ENCODE measurements at regions not wholly inside any gene's neighbourhood (a gene's known extent, or its start where the extent isn't known, plus 50 kb on each side); places are given as distances from the start of the nearest gene placed in this dataset.

DNA sequence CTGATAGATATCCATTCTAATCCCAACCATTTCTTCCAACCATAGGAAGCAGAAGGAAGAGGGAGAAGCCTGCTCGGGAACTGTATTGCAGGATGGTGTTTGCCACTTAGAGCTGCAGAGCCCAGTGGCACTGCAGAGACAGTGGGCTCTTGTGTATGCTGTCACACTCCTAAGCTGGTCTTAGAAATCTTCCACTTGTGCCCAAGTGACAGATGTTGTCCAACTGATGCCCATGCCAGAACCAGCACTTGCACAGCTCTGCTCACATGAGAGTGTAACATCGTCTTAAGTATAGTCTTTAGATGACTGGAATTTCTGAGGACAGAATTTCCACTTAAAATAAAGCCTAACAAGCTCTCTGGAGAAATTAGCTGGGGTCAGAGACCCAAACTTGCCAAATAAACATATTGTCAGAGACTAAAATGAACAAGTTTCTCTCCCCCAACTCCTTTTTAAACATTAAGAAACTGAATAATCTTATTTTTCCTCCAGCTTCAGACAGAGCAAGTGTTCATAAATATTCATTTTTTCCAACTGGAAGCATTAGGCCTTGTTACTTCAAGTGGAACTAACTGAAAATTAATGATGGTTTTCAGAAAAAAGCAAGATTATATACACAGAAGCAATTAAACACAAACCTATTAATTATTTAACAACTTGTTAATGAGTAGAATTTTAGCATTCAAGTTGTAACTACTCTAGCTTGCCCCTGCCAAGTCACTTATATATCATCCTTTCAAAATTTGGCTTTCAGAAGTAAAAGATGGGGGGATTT, 577.3 kb downstream of the AJAP1 start:
- DNase-seq (ENCODE audit: low spot score): no peak

DNA sequence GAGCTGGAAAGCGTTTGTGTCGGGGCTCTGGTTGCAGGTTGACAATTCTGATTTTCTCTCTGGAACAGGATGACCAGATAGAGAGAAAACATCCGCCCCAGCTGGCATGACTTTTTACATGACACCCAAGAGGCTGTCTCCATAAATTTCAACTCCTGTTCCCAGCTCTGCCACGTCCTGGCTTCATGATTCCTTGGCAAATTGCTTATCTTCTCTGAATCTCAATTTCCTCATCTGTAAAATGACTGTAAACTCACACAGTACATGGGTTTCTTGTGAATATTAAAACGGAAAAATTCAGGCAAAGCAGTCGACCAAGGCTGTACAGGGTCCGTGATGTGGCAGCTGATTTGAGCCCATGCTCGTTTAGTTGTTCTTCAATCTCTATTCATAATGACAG, 572.7 kb downstream of the AJAP1 start:
- DNase-seq (ENCODE audit: low spot score): no peak

- no peak for DNase-seq (ENCODE audit: low spot score)
Measured at GRCh38 chr1:5225707-5226704, 571.6 kb downstream of the AJAP1 start.

GRCh38 chr1:5223206-5223605, 568.8 kb downstream of the AJAP1 start:
- DNase-seq (ENCODE audit: low spot score): no peak

DNA sequence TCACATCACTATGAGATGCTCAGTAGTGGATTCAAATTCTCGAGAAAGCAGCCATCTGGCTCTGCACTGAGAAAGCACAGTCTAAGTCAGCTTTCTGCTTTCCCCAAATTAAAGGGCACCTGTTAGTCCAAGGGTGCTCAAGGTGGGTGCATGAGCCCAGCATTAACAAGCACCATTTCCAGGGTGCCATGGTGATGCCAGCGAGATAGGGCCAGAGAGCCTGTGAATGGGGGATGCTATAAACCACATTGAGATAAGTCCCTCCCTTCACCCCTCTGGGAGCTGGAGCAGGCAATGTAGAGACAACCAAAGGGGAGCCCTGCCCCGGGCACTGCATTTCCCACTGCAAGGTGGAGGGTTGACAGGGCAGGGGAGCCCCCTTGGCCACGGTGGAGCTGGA, 568.2 kb downstream of the AJAP1 start:
- DNase-seq (ENCODE audit: low spot score): no peak

DNA sequence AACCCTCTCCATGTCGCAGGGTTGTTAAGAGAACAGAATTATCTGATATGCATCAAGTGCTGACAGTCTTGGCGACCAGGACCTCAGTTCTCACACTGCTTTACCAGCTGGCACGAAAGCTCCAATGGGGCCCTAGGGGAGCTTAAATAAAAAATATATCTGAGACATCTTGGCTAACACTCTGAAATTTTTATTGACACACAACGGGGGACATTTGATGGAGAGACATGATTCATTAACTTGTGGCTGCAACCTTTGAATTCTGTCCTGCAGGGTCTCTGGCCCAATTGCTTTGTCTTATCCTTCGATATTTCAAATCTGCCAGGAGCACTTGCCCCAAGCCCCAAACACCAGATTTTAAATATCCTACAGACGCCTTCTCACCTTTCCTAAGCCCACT, 567.0 kb downstream of the AJAP1 start:
- no peak for DNase-seq (ENCODE audit: low spot score)

- no peak for DNase-seq (ENCODE audit: low spot score)
Measured at GRCh38 chr1:5220821-5221220, 566.4 kb downstream of the AJAP1 start.

DNA sequence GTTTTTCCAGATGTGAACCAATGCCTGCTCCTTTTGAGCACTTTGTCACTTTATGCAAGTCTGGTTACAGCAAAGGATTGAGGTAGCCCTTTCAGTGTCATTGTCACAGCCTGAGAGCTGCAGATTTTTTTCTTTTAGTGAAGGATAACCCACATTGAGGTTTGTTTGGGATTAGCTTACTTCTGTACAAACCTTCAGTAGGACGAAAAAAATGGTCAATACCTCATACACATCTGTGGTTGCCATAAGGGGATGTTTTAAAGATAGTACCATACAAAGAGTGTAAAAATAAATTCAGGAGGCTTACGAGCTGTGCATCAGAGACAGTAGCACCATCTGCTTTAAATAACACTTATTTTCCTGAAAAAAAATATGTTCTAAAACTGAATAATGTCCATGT, 566.0 kb downstream of the AJAP1 start:
- DNase-seq (ENCODE audit: low spot score): no peak

DNA sequence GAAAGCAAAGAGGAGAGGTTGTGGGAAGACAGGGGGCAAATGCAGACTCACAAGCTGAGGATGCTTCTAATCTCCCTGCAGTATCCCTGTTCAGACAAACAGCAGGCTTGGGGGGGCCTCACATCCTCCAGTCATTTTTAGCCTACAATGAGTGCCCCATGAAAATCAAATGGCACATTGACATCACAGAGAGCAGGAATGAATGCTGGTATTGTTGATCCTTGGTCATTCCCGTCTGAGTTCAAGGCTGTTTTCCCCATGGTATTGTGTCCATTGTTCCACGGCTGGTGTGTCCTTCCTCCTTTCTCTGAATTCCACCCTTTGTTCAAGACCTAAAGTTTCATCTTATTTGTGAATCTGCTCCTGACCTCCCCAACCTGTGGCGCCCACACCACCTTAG, 545.6 kb downstream of the AJAP1 start:
- DNase-seq (ENCODE audit: low spot score): no peak

GRCh38 chr1:5198328-5198727, 543.9 kb downstream of the AJAP1 start:
- no peak for DNase-seq (ENCODE audit: low spot score)

GRCh38 chr1:5191470-5191869, 537.1 kb downstream of the AJAP1 start:
- no peak for DNase-seq (ENCODE audit: low spot score)

DNA sequence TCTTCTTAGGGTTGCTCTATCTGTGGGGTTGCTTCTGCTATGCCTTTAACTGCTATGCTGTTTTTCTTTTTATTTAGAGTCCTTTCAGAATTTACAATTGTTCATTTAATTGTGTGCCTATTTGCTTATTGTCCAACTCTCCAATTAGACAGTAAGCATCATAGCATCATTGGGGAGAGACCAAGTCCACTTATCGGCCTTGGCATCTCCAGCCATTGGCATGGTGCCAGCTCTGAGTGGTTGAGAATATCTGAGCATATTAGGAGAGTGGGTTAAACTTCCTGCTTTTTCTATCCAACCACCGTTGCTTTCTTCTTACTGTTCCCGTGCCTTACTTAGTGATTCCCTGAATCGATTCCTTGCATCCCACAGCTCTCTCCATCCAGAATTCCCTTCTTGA, 535.0 kb downstream of the AJAP1 start:
- no peak for DNase-seq (ENCODE audit: low spot score)

DNA sequence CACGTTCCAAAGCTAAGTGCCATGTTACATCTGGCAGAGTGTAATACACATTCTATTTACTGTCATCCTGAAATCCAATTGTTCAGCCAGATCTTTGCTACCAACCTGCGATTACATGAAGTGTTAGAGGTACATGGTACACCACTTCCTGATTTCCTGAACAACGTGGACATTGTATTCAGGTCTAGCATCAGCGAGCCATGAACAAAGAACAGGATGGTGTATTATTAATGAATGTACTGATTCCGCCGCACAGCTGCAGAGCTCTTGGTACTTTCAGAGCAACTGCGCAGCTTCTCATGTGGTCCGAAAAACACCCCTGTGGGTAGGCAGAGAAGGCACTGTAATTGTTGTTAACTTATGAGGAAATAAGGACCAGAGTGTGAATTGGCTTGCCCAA, 511.4 kb downstream of the AJAP1 start:
- DNase-seq (ENCODE audit: low spot score): no peak

DNA sequence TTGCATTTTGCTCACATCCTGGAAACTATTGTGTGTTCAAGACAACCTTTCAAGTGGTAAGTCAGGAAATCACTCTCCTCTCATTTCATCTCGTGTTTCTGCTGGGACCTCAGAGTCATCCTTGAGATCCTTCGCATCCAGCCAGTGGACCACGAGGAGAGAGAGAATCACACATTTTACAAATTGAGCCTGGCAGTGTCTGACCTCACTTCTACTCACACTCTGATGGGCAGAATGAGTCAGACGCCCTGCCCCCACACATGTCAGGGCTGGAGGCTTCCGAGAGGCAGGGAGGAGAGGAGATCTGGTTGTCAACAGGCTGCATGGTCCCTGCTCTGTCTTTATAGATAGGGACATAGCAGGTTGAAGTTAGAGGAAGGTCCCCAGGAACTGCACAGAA, 509.7 kb downstream of the AJAP1 start:
- no peak for DNase-seq (ENCODE audit: low spot score)

GRCh38 chr1:5161372-5161771, 507.0 kb downstream of the AJAP1 start:
- DNase-seq (ENCODE audit: low spot score): no peak

DNA sequence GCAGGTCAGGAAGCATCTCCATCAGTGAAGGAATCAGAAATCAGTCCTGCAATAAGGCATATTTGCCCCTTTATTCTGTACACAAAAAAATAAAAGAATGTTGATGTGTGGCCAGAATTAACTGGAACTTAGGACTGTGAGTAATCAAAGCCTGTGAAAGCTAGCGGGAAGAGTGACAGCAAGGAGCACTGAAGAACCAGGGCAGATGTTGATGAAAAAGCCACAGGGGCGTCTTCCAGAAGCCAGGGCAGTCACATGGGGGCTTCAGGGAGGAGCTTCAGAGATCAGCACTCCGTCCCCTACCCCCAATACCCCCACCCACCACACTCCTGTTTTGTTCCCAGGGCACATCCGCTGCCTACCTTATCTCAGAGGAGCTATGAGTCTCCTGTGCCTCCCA, 502.8 kb downstream of the AJAP1 start:
- DNase-seq (ENCODE audit: low spot score): no peak

- no peak for DNase-seq (ENCODE audit: low spot score)
Measured at GRCh38 chr1:5156416-5157120, 502.2 kb downstream of the AJAP1 start.

DNA sequence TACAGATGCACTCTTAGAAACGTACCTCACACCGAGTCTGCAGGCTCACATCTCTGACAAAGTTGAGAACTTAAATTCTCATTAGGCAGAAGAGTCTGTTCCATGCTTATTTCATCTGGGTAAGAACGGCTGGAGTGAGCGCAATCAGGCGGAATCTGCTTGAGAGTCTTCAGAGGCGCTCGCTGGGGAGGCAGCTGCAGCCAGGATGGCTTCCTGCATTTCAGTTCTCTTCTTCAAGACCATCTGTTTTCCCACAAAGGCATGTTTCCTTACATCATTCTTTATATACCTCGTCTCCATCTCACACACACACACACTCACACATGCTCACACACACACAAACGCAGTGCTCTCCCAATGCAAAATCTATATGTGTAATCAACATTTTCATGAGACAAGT, 497.1 kb downstream of the AJAP1 start:
- DNase-seq (ENCODE audit: low spot score): no peak

- DNase-seq (ENCODE audit: low spot score): no peak
Measured at GRCh38 chr1:5150191-5150590, 495.8 kb downstream of the AJAP1 start.

DNA sequence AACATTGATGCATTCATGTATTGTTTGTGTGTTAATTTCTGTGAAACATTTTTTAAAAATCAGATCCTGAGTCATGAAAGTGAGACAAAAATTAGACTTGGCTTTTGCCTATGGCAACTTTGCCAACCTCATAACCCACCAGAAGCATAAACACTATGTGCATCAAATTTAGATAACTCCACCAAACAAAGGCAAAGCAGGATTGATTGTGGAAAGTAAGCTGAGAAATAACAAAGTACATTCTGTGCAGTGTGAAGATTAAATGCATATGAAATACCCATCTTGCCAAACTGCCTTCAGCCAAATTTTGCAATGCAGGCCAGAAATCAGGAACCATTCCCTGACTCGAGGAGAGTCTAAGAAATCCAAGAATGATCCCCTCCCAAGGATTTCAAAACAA, 493.4 kb downstream of the AJAP1 start:
- DNase-seq (ENCODE audit: low spot score): no peak

DNA sequence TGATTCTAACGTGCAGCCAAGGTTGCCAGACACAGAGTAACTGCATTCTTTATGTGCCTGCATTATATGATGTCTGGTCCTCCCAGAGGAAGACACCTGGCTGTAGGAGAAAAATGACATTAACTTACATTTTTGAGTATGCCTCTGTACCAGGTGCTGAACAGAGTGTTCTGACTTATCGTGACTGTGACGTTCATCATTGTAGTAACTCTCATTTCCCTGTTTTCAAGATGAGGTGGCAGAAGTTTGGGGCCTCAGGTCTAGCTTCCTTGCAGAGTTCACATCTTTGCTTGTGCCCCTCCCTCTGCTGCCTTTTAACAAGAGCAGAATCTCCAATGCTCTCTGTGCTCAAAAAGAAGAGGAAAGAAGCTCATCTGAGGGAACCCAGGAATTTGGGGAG, 488.0 kb downstream of the AJAP1 start:
- no peak for DNase-seq (ENCODE audit: low spot score)

DNA sequence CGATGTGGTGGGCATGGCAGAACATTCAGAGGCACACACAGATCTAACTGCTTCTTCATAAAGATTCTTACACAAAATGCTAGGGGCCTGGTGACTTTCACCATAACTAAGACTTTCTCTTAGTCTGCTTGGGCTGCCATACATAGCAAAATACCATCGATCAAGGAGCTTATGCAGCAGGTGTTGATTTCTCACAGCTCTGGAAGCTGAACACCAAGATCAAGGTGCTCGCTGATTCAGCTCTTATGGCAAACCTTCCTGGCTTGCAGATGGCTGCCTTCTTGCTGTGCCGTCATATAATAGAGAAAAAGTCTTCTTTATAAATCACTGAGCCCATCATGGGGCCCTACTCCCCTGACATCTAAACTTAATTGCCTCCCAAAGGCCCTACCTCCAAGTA, 487.3 kb downstream of the AJAP1 start:
- DNase-seq (ENCODE audit: low spot score): no peak

GRCh38 chr1:5140962-5141361, 486.6 kb downstream of the AJAP1 start:
- DNase-seq (ENCODE audit: low spot score): no peak
